HL-60 (cell line): ENCODE measurements at regions not wholly inside any gene's neighbourhood (a gene's known extent, or its start where the extent isn't known, plus 50 kb on each side); places are given as distances from the start of the nearest gene placed in this dataset.

Experiments used
- POLR2AphosphoS5 ChIP-seq: IDR thresholded peaks from 2 replicates; pipeline ENCODE4 v1.6.1; 2012; ENCODE audit warnings: low read depth
- REST ChIP-seq: IDR thresholded peaks from 2 replicates; pipeline ENCODE4 v1.6.1; 2012; ENCODE audit warnings: low read depth; ENCODE audit not compliant: insufficient replicate concordance
- SPI1 ChIP-seq: IDR thresholded peaks from 2 replicates; pipeline ENCODE4 v1.6.1; 2012; ENCODE audit warnings: low read depth, mild to moderate bottlenecking, borderline replicate concordance
- TF ChIP-seq, protein P1 (sequence below): IDR thresholded peaks from one replicate; pipeline ENCODE4 v1.5.1; 2011; ENCODE audit warnings: low read length, control low read depth, inconsistent platforms; ENCODE audit not compliant: insufficient read depth

- TF ChIP-seq POLR2AphosphoS5 (no peak), REST (no peak), SPI1 (no peak)
- TF ChIP-seq, protein P1, sequence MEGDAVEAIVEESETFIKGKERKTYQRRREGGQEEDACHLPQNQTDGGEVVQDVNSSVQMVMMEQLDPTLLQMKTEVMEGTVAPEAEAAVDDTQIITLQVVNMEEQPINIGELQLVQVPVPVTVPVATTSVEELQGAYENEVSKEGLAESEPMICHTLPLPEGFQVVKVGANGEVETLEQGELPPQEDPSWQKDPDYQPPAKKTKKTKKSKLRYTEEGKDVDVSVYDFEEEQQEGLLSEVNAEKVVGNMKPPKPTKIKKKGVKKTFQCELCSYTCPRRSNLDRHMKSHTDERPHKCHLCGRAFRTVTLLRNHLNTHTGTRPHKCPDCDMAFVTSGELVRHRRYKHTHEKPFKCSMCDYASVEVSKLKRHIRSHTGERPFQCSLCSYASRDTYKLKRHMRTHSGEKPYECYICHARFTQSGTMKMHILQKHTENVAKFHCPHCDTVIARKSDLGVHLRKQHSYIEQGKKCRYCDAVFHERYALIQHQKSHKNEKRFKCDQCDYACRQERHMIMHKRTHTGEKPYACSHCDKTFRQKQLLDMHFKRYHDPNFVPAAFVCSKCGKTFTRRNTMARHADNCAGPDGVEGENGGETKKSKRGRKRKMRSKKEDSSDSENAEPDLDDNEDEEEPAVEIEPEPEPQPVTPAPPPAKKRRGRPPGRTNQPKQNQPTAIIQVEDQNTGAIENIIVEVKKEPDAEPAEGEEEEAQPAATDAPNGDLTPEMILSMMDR: no peak
Observed at GRCh38 chr6:23246896-23247295, 677.5 kb downstream of the HDGFL1 start.
